ENCODE measurements at regions not wholly inside any gene's neighbourhood (a gene's known extent, or its start where the extent isn't known, plus 50 kb on each side); places are given as distances from the start of the nearest gene placed in this dataset.

DNA sequence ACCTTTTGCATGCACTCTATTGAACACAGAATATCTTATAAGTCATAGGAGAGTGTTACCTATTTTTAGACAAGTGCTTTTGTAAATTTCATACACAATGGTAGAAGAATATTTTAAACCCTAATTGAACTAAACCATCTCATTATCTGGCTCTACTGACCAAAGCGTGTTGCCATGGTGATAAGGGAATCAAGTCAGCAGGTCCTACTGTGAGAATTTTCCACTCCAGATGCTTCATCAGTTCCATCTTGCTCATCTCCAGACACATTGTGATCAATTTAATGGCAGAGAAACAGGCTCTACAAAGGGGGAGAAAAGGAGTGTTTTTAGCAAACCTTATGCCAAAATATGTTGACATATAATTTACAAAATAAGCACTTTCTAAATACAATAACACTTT lies 621.9 kb upstream of the GHITM start:
- TF ChIP-seq, protein P1, sequence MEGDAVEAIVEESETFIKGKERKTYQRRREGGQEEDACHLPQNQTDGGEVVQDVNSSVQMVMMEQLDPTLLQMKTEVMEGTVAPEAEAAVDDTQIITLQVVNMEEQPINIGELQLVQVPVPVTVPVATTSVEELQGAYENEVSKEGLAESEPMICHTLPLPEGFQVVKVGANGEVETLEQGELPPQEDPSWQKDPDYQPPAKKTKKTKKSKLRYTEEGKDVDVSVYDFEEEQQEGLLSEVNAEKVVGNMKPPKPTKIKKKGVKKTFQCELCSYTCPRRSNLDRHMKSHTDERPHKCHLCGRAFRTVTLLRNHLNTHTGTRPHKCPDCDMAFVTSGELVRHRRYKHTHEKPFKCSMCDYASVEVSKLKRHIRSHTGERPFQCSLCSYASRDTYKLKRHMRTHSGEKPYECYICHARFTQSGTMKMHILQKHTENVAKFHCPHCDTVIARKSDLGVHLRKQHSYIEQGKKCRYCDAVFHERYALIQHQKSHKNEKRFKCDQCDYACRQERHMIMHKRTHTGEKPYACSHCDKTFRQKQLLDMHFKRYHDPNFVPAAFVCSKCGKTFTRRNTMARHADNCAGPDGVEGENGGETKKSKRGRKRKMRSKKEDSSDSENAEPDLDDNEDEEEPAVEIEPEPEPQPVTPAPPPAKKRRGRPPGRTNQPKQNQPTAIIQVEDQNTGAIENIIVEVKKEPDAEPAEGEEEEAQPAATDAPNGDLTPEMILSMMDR (IDR thresholded peaks at IDR 0.05), result no peak
- TF ChIP-seq POLR2A (IDR thresholded peaks at IDR 0.05) (no peak), POLR2AphosphoS5 (IDR thresholded peaks at IDR 0.05; ENCODE audit: insufficient read depth in 1 of 2, low read depth in 1 of 2) (no peak)

Measured in vagina (tissue), 2 donors.